ENCODE measurements at regions not wholly inside any gene's neighbourhood (a gene's known extent, or its start where the extent isn't known, plus 50 kb on each side); places are given as distances from the start of the nearest gene placed in this dataset.

DNA sequence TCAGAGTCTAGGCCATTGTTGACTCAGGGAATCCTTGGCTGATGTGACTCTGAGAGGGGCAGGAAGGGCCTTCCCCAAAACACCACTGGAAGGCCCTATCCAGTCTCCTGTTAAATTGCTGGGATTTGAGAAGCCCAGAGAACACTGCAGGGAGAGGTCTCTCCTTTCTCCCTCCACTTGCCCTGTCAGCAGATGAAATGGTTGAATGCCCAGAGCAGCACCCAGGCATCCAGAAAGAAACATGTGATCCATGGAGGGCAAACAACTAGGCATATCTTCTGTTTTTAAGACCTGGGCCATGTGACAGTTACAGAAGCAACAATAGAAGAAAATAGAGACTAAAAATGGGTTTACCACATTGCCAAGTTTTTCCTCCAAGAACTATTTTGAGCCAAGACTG is 291.1 kb downstream of the QDPR start:
- TF ChIP-seq, protein P1, sequence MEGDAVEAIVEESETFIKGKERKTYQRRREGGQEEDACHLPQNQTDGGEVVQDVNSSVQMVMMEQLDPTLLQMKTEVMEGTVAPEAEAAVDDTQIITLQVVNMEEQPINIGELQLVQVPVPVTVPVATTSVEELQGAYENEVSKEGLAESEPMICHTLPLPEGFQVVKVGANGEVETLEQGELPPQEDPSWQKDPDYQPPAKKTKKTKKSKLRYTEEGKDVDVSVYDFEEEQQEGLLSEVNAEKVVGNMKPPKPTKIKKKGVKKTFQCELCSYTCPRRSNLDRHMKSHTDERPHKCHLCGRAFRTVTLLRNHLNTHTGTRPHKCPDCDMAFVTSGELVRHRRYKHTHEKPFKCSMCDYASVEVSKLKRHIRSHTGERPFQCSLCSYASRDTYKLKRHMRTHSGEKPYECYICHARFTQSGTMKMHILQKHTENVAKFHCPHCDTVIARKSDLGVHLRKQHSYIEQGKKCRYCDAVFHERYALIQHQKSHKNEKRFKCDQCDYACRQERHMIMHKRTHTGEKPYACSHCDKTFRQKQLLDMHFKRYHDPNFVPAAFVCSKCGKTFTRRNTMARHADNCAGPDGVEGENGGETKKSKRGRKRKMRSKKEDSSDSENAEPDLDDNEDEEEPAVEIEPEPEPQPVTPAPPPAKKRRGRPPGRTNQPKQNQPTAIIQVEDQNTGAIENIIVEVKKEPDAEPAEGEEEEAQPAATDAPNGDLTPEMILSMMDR (IDR thresholded peaks at IDR 0.05): no peak
- no peak for TF ChIP-seq POLR2A (IDR thresholded peaks at IDR 0.05)
